HG03025 (cell line): ENCODE measurements at regions not wholly inside any gene's neighbourhood (a gene's known extent, or its start where the extent isn't known, plus 50 kb on each side); places are given as distances from the start of the nearest gene placed in this dataset.

Experiments
- ATAC-seq: cut with Tn5 transposase; IDR thresholded peaks from one replicate; pipeline ENCODE4 v1.9.1; 2021; ENCODE audit warnings: mild to moderate bottlenecking, moderate library complexity; ENCODE audit not compliant: unreplicated experiment, low FRiP score

DNA sequence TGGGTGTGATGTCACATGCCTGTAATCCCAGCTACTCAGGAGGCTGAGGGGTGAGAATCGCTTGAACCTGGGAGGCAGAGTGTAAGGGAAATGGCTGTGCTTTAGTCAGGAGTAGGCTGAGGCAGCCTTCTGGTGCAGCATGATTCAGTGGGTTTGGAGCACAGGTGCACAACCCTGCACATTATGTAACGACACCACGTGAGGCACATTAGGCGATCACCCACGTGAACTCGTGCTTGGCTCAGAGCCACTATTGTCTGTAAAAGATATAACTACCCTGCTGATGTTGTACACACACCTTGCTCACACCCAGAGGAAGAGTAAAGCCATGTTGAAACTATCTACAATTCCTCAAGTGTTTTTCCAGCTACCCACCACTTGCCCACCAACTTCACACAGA, 54.8 kb upstream of the ZC3H15 start:
- ATAC-seq: no peak

DNA sequence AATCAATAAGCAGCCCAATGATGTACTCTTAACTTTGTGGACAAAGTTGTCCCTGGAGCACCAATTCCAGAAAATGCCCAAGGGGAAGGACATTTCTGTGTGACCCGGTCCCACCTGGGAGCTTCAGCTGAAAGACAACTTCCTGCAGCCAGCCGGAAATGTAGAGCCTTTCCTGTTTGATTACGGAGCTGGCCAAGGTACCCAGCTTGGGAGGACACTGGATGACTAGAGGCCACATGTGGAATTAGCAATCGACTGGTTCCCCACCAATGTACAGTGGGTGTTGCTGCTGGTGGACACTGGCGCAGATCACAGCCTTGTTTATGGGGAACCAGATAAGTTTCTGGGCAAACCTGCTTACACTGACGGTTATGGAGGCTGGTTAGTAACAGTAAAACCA, 53.0 kb upstream of the ZC3H15 start:
- ATAC-seq: no peak

DNA sequence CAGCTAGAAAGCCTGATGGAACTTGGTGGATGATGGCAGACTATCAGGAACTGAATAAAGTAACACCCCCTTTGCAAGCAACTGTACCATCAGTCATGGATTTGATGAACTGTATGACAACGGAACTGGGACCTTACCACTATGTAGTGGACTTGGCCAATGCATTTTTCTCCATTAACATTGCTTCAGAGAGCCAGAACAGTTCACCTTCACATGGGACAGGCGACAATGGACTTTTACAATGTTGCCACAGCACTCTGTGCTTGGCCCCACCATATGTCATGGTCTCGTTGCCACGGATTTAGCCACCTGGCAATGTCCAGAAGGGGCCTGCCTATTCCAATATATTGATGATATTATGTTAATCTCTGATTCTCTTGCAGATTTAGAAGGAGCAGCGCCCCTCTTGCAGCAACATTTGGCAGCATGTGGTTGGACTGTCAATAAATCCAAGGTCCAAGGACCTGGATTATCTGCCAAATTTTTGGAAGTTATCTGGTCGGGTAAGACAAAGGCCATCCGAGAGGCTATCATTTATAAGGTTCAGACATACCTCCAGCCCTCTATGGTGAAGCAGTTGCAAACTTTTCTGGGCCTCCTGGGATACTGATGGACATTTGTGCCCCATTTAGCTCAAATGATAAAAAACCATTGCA, 52.2 kb upstream of the ZC3H15 start:
- ATAC-seq: no peak
